ENCODE measurements at regions not wholly inside any gene's neighbourhood (a gene's known extent, or its start where the extent isn't known, plus 50 kb on each side); places are given as distances from the start of the nearest gene placed in this dataset.

DNA sequence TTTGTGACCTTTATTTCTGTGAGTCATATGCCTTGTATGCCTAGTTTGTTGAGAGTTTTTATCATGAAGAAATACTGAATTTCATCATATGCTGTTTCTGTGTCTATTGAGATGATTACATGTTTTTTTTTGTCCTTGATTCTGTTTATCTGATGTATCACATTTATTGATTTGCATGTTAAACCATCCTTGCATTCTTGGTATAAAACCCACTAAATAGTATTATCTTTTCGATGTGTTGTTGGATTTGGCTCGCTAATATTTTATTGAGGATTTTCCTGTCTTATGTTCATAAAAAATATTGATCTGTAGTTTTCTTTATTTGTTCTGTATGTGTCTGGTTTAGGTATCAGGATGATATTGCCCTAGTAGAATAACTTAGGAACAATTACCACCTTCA, 164.7 kb upstream of the CHRM3 start:
- DNase-seq (ENCODE audit: low read depth in 4 of 4, low spot score in 3 of 4): no peak

DNA sequence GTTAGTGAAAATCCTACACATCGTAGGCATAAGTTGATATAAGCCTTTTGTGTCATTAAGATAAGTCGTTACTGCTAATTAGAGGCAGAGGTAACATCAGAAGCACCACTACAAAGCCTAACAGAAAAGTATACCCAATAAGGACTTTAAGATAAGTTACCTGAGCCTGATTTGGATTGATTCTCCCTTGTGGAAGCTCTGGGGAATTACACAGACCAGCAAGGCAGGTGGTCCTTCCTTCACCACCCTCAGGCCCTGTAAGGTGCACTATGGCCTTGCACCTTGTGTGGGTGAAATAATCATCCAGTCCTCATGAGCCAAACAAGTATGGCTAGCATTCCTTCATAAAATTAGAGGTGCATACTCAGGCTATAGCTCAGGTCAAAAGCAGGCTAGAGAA, 166.7 kb upstream of the CHRM3 start:
- no peak for DNase-seq (ENCODE audit: low read depth in 4 of 4, low spot score in 3 of 4)

DNA sequence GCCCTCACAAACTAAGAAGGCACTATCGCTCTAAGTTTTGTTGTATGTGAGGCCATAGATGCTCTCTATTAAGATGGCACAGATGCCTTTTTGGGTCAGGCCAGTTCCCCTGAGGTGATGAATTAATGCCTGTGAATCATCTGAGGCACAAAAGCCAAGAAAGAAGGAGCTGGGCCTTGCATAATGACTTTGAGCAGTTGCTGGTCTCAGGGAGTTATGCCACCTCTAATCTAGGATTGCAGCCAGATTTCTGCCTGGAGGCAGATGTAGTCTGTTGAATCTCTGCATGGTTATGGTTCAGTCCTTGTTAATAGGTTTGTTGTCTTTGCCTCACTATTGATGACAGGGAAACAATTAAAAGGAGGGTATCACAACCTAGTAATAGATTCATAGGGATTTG, 168.1 kb upstream of the CHRM3 start:
- no peak for DNase-seq (ENCODE audit: low read depth in 4 of 4, low spot score in 3 of 4)

DNA sequence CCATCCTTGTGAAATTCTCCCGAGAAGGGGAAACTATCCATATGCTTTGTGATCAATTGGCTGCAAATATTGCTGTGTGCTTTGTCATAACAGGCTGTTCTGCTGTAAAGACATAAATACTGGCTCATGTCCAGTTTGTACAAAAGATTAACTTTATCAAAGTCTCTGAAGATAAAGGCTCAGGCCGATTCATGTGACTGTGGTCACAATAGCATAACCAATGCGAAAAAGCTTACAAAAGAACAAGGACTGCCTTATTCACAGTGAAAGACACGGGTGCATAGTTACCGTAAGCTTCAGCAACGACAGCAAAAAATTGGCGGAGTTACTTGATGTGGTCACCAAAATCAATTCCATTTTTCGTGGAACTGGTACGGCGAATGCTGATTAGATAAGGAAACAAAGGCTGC, 173.6 kb upstream of the CHRM3 start:
- DNase-seq (ENCODE audit: low read depth in 4 of 4, low spot score in 3 of 4): no peak

DNA sequence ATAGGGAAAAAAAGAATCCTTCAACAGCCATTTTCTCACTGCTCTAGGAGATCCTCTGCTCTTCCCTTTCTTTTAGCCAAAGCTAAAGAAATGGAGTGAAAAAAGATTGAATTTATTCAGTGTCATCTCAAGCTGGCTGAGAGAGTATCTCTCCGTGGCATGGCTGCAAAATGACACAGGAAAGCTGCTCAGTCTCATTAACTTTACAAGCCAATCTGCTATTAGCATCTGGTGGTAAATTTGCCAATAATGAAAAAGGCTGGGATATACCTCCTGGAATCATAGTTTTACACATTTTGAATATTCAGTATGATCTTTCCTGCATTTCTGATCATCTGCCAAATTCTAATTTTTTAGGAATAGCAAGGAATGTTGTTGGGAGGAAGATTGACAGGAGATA, 176.8 kb upstream of the CHRM3 start:
- DNase-seq (ENCODE audit: low read depth in 4 of 4, low spot score in 3 of 4): no peak

DNA sequence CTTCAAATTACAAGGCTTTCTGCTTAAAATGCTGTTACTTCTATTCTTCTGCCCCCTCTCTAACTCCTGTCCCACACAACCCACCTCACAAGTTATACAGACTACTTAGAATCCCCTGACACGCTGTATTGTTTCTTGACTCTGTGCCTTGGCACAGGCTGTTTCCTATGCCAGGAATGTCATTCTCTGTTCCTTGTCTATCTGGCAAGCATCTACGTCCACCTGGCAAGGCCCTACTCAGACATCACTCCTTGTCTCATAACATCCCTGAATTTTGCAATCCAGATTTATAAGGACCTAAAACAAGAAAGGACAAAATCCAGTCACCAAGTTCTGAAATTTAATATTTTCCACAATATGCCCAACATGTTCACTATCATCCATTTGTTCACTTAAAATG, 182.0 kb upstream of the CHRM3 start:
- no peak for DNase-seq (ENCODE audit: low read depth in 4 of 4, low spot score in 3 of 4)

DNA sequence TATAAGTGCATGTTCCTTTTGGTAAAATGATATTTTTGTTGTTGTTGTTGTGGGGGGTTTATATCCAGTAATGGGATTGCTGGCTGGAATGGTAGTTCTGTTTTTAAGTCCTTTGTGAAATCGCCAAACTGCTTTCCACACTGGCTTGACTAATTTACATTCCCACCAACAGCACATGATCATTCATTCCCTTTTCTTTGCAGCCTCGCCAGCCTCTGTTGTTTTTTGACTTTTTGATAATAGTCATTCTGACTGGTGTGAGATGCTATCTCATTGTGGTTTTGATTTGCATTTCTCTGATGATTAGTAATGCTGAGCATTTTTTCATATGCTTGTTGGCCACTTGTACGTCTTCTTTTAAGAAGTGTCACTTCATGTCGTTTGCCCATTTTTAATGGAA, 188.5 kb upstream of the CHRM3 start:
- DNase-seq (ENCODE audit: low read depth in 4 of 4, low spot score in 3 of 4): no peak

DNA sequence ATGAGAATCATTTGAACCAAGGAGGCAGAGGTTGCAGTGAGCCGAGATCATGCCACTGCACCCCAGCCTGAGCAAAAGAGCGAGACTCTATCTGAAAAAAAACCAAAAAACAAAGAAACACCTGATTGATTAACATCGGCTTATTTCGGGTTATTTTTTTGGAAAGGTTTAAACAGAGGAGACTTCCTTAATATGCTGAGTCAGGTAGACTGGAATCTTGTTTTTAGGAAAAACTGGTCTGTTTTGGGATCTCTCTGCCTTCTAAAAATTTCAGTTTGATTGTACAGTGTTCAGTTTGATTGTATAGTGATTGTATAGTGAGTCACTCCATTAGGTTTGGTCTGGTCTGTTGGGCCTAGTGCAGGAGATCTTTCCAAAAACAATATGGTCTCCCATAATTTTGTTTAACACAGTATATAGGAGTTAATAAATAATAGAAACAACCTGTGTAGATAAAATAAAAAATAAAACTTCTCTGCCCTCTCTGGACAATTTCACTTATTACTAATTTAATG, 196.3 kb upstream of the CHRM3 start:
- no peak for DNase-seq (ENCODE audit: low read depth in 4 of 4, low spot score in 3 of 4)

DNA sequence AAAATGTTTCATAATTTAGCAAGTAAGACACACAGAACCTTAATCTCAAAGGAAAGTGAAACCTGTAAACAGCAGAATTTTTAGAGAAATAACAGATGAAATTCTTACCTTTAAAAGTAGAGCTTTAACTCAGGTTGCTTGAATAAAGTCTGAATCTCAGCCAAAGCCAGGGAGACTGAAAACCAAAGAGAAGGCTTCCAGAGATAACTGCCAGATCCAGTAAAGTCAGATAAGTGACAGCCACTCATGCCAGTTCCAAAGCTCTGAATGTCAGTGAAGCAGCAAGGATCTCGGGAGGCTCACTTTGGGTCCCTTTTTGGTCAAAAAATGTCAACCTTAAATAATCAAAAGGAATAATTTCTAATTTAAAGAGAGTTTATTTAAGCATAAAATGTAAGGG, 199.9 kb upstream of the CHRM3 start:
- no peak for DNase-seq (ENCODE audit: low read depth in 4 of 4, low spot score in 3 of 4)

DNA sequence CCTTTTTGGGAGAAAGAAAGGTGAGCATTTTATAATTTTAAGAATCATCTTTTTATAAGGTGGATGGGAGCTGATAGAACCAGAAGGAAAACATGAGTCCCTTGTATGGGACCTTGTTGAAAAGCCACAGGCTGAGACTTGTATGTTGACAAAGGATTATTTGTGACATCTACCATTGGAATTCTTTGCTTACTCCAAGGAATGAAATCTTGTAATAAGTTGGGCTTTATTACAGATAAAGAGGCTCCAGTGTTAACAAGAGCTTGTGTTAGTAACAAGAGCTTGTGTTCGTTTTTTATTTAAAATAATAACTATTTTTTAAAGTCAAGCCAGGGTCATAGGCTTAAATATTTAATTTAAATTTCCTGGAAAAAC, 201.1 kb upstream of the CHRM3 start:
- no peak for DNase-seq (ENCODE audit: low read depth in 4 of 4, low spot score in 3 of 4)

DNA sequence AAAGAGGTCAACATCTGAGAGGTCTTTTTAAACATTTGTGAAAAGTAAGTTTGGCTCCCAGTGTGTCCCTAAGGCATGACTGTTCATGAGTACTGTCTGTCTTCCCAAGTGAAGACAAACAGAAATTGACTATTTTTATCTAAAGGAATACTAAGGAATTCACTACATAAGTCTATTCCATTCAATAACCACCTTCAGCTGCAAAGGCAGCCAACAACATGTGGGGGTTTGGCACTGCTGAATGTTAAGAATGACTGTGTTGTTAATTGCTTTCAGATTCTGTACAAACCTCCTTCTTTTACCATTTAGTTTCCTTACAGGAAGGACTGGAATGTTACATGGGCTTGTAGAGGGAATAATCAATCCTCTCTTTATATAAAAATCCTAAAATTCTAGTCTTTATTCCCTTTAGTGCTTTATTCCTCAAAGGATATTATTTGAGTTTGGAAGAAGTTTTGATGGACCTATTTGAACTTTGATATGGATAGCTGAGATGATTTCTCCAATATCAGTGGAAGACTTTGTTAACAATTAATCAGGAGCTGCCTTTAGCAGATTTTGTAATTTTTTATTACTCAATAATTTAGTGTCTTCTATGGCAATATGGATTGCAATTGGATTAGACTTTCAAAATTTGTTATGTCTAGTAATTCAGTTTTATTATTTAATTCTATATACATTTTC, 201.7 kb upstream of the CHRM3 start:
- no peak for DNase-seq (ENCODE audit: low read depth in 4 of 4, low spot score in 3 of 4)

DNA sequence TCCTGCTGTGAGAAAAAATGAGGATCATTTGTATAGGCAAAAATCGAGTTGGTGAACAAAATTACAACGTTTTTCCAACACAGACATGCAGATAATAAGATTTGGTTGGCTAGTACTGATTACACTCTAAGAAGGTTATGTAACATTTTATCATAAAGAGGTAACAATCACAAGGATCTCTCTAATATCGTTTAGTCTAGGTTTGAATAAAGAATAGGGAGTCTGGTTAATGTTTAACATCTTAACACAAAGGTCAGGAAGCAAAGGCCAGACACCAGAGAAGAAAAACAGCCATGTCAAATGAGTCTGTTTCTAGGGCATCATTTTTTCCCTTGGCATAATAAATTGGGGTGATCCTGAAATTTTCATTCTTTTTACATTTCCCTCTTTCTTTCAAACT, 207.4 kb upstream of the CHRM3 start:
- DNase-seq (ENCODE audit: low read depth in 4 of 4, low spot score in 3 of 4): no peak

DNA sequence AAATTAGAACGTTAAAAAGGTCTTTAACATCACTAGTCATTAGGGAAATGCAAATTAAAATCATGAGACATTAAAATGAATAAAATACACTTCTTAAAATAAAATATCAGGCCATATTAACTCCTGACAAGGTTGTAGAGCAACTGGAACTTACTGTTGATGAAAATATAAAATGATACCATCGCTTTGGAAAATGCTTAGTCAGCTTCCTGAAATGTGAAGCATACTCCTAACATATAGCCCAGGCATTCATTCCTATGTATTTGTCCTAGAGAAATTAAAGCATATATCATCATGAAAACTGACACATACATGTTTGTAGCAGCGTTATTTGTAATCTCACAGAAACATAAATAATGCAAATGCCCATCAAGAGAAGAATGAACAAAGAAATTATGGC, 211.5 kb upstream of the CHRM3 start:
- DNase-seq (ENCODE audit: low read depth in 4 of 4, low spot score in 3 of 4): no peak

DNA sequence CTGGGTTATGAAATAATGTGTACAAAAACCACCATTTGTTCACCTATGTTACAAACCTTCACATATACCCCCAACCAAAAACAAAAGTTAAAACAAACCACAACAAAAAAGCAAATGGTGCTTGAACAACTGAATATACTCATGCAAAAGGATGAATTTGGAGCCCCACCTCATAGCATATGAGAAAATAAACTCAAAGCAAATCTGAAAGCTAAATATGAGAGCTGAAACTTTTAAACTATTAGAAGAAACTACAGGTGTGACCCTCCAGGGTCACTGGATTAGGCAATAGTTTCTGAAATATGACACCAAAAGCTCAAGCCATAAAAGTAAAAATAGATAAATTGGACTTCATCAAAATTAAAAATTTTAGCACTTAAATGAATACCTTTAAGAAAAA, 215.5 kb upstream of the CHRM3 start:
- DNase-seq (ENCODE audit: low read depth in 4 of 4, low spot score in 3 of 4): no peak

DNA sequence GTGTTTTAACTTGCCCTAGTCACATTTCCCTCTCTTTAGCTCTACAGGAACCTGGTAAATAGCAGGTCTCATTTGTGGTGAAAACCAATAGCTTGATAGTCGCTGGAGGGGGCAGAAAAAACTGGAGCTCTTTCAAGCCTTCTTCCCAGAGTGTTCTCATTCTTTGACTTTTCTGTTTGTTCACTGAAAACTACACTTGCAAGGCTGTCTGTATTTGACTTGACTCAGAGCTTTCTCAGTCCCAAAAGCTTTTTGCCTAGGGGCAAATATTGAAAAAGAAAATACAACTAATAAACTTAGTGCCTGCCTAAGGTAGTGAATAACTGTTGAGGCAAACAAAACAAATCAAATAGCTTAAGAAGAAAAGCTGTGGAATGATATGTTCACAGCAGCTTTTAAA, 217.1 kb upstream of the CHRM3 start:
- no peak for DNase-seq (ENCODE audit: low read depth in 4 of 4, low spot score in 3 of 4)

DNA sequence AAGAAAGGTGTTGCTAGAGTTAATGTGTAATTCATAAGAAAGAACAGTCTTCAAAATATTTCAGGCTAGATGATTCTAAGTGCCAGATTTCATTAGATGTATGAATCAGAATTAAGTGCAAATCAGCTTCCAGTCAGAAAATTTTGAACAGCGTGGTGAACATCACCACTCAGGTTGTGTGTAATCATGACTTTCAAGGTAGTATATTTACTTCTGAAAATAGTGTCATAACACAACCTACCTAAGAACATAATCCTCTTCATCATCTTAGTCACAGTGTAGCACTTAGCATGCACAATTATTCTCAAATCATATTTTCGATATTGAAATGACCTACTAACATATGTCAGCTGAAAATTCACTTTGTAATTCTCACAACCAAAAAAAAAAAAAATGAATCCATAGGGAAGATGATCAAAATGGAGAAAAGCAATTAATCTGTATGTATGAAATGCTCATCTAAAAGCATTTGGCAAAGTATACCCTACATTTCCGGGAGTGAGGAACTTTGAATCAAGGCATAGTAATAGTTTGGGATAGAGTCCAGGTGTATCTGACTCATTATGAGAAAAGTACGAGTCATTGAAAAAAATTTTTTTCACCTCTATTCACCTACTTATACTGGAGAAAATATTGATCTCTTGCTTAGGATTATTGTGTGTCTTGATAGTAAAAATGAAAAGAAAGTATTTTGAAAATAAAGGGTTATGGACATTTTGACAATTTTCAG, 221.8 kb upstream of the CHRM3 start:
- no peak for DNase-seq (ENCODE audit: low read depth in 4 of 4, low spot score in 3 of 4)

DNA sequence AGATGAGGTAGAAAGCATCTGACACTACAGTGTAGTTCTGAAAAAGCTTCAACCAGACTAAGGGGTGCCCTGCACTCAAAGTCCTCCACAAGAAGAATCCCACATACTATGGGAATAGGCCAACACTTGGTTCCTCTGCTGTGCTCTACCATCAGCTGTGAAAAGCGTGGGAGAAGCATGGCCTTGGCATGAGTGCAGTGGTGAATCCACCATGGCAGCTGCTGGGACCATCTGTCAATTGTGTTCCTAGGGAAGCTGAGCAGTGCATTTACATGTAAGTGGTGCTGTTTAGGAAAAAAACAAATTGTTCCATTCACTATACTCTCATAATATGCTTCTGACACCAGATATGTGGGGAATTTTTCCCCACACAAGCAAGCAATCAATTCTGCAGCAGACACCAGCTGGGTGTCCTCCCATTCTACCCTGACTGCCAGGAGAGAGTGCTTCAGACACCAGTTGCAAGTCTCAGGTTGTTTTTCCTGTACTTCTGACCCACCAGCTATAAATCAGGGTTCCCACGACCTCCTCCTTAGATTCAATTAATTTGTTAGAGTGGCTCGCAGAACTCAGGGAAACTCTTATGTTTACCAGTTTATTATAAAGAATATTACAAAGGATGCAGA, 230.8 kb upstream of the CHRM3 start:
- DNase-seq (ENCODE audit: low read depth in 4 of 4, low spot score in 3 of 4): peak in 3 of 4 donors; percentile 8 to 37 (median 27)

DNA sequence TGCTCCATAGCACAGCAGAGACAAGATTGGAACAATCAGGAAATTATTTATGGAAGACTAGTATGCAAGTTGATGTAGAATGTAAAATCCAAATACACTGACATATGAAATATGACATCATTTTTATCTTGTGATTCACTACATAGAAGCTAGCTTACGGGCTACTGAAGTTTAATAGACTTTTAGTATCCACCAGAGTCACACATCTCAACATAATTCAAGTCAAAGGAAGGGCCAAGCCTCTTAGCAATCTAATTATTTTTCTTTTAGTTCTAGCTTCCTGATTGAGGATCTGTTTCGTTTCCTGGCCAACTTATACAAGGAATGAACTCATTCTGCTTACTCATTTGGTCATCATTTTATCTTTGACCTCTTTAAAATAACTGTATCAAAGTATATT, 234.4 kb upstream of the CHRM3 start:
- DNase-seq (ENCODE audit: low read depth in 4 of 4, low spot score in 3 of 4): no peak

DNA sequence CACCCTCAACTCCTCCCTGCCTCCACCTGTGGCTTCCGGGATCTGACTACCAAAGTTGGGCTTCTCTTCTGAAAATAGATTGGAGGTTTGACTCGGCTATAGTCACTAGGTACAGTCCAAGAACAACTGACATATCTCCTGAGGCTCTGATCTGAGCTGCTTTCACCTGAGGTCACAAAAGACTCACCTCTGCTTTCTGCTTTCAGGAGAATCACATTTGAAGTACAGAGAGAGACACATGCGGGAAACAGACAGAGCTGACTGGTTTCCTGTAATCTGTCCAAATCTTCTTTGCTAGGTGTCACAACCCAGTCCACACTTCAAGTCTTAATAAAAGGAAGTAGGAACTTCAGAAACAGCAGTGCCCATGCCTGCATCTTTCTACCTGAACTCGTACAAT, 245.4 kb upstream of the CHRM3 start:
- DNase-seq (ENCODE audit: low read depth in 4 of 4, low spot score in 3 of 4): no peak

DNA sequence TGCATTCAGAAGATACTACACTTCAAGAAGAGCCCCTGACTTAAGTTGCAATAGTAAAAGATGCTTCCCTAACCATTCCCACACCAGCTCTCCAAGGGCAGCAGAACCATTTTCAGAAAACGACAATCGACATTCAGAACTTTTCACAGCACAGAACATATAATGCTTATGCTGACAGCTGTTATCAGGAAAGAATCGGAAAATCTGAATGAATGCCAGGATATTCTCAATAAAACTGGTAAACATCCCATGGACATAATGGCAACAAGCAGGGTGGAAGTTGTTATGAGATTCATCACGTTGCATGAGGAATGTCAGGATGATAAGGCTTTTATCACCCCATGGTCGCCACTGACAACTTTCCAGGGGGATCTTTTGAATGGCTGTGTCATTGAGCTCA, 246.6 kb upstream of the CHRM3 start:
- no peak for DNase-seq (ENCODE audit: low read depth in 4 of 4, low spot score in 3 of 4)

DNA sequence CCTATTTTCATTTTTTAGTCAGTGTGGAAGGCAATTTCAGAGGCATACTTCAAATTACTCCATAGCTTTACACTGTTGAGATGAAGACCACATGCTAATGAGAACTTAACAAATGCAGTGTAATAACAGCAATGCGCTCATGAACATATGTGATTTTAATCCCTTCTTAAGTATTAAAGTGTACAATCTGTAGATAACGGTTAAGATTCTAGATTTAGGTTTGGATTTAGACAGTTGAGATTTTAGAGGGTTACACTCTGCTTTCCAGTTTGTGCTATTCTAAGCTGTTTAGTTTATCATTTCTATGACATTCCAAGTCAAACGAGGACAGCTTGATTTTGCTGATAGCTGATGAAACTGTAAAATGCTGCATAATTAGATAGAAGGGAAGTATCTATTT, 257.8 kb upstream of the CHRM3 start:
- DNase-seq (ENCODE audit: low read depth in 4 of 4, low spot score in 3 of 4): no peak

DNA sequence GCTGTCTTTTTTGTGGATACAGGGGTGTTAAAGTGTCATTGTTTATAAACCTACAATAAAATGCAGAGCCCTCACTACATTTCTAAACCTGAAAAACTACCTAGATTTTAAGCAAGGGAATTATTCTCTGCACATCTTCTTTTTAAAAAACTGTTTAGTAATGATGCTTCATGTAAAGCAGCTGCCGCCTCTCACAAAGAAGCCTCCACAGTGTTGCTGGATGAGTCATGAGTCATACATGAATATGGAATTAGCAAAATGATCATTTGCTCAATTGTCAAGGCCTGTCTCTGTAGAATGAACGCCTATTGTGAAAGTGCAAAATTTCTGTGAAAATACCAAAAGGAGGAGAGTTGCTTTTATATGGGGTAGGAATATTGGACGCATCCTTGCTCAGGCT, 259.5 kb upstream of the CHRM3 start:
- DNase-seq (ENCODE audit: low read depth in 4 of 4, low spot score in 3 of 4): no peak
